GM19351 (cell line): ENCODE measurements at regions not wholly inside any gene's neighbourhood (a gene's known extent, or its start where the extent isn't known, plus 50 kb on each side); places are given as distances from the start of the nearest gene placed in this dataset.
A peak's percentile ranks its signal among the peaks of the same experiment; 100 is the strongest.
"Not testable (repeated sequence)": the region's sequence is repeated elsewhere in the genome, so short reads cannot be mapped to it uniquely, and the experiment has no call there.

ENCODE experiments used
- ATAC-seq: cut with Tn5 transposase; IDR thresholded peaks from one replicate; pipeline ENCODE4 v1.9.1; 2021; ENCODE audit warnings: mild to moderate bottlenecking, moderate library complexity; ENCODE audit not compliant: unreplicated experiment

GRCh38 chr4:72701987-72702819, 133.2 kb upstream of the ADAMTS3 start:
- ATAC-seq: peak; percentile 93

- ATAC-seq: no peak
Observed at GRCh38 chr4:72690771-72691170, 121.8 kb upstream of the ADAMTS3 start.

GRCh38 chr4:72689923-72690322, 120.9 kb upstream of the ADAMTS3 start:
- ATAC-seq: no peak

GRCh38 chr4:72686390-72686789, 117.4 kb upstream of the ADAMTS3 start:
- not testable (repeated sequence) for ATAC-seq

GRCh38 chr4:72679666-72680065, 110.6 kb upstream of the ADAMTS3 start:
- no peak for ATAC-seq

GRCh38 chr4:72677886-72678285, 108.9 kb upstream of the ADAMTS3 start:
- ATAC-seq: no peak

GRCh38 chr4:72677265-72677664, 108.2 kb upstream of the ADAMTS3 start:
- ATAC-seq: no peak

GRCh38 chr4:72671980-72672379, 103.0 kb upstream of the ADAMTS3 start:
- no peak for ATAC-seq

GRCh38 chr4:72670521-72670920, 101.5 kb upstream of the ADAMTS3 start:
- no peak for ATAC-seq

- ATAC-seq: no peak
Observed at GRCh38 chr4:72666910-72667309, 97.9 kb upstream of the ADAMTS3 start.

GRCh38 chr4:72665171-72665968, 96.3 kb upstream of the ADAMTS3 start:
- no peak for ATAC-seq

GRCh38 chr4:72663828-72664227, 94.8 kb upstream of the ADAMTS3 start:
- no peak for ATAC-seq

GRCh38 chr4:72661830-72662229, 92.8 kb upstream of the ADAMTS3 start:
- no peak for ATAC-seq

- no peak for ATAC-seq
Observed at GRCh38 chr4:72641611-72642010, 72.6 kb upstream of the ADAMTS3 start.

- ATAC-seq: not testable (repeated sequence)
Observed at GRCh38 chr4:72636866-72637265, 67.8 kb upstream of the ADAMTS3 start.

- ATAC-seq: not testable (repeated sequence)
Observed at GRCh38 chr4:72635931-72636330, 66.9 kb upstream of the ADAMTS3 start.

- ATAC-seq: not testable (repeated sequence)
Observed at GRCh38 chr4:72632253-72632652, 63.2 kb upstream of the ADAMTS3 start.

GRCh38 chr4:72631296-72631695, 62.3 kb upstream of the ADAMTS3 start:
- no peak for ATAC-seq

GRCh38 chr4:72629540-72629939, 60.5 kb upstream of the ADAMTS3 start:
- ATAC-seq: no peak

GRCh38 chr4:72627723-72628122, 58.7 kb upstream of the ADAMTS3 start:
- no peak for ATAC-seq
